ENCODE measurements at regions not wholly inside any gene's neighbourhood (a gene's known extent, or its start where the extent isn't known, plus 50 kb on each side); places are given as distances from the start of the nearest gene placed in this dataset.

GRCh38 chr22:47767403-47767802 lies 1005.0 kb downstream of the TBC1D22A start:
- no peak for DNase-seq

GRCh38 chr22:47765757-47766156 lies 1003.3 kb downstream of the TBC1D22A start:
- DNase-seq, result no peak

GRCh38 chr22:47762141-47762540 lies 999.7 kb downstream of the TBC1D22A start:
- DNase-seq, result no peak

GRCh38 chr22:47759909-47760308 lies 997.5 kb downstream of the TBC1D22A start:
- DNase-seq, result no peak

GRCh38 chr22:47757741-47758140 lies 995.3 kb downstream of the TBC1D22A start:
- no peak for DNase-seq

- no peak for DNase-seq
Measured at GRCh38 chr22:47750086-47750485, 987.6 kb downstream of the TBC1D22A start.

GRCh38 chr22:47748957-47749356 lies 986.5 kb downstream of the TBC1D22A start:
- DNase-seq, result no peak

GRCh38 chr22:47748271-47748670 lies 985.8 kb downstream of the TBC1D22A start:
- no peak for DNase-seq

GRCh38 chr22:47740109-47740805 lies 977.8 kb downstream of the TBC1D22A start:
- no peak for DNase-seq

- no peak for DNase-seq
Measured at GRCh38 chr22:47739291-47740015, 977.0 kb downstream of the TBC1D22A start.

GRCh38 chr22:47738472-47739013 lies 976.1 kb downstream of the TBC1D22A start:
- no peak for DNase-seq

- no peak for DNase-seq
Measured at GRCh38 chr22:47736186-47737034, 974.0 kb downstream of the TBC1D22A start.

- DNase-seq, result no peak
Measured at GRCh38 chr22:47734511-47734910, 972.1 kb downstream of the TBC1D22A start.

GRCh38 chr22:47727641-47728040 lies 965.2 kb downstream of the TBC1D22A start:
- no peak for DNase-seq

- no peak for DNase-seq
Measured at GRCh38 chr22:47724751-47725150, 962.3 kb downstream of the TBC1D22A start.

GRCh38 chr22:47724030-47724429 lies 961.6 kb downstream of the TBC1D22A start:
- no peak for DNase-seq

GRCh38 chr22:47718337-47718736 lies 955.9 kb downstream of the TBC1D22A start:
- no peak for DNase-seq

GRCh38 chr22:47716890-47717615 lies 954.6 kb downstream of the TBC1D22A start:
- no peak for DNase-seq

- no peak for DNase-seq
Measured at GRCh38 chr22:47715866-47716578, 953.6 kb downstream of the TBC1D22A start.

- DNase-seq, result no peak
Measured at GRCh38 chr22:47713941-47714340, 951.5 kb downstream of the TBC1D22A start.

GRCh38 chr22:47710135-47710534 lies 947.7 kb downstream of the TBC1D22A start:
- no peak for DNase-seq

- no peak for DNase-seq
Measured at GRCh38 chr22:47705350-47705749, 942.9 kb downstream of the TBC1D22A start.

All from femur (tissue), 1 donor.